ENCODE measurements at regions not wholly inside any gene's neighbourhood (a gene's known extent, or its start where the extent isn't known, plus 50 kb on each side); places are given as distances from the start of the nearest gene placed in this dataset.

DNA sequence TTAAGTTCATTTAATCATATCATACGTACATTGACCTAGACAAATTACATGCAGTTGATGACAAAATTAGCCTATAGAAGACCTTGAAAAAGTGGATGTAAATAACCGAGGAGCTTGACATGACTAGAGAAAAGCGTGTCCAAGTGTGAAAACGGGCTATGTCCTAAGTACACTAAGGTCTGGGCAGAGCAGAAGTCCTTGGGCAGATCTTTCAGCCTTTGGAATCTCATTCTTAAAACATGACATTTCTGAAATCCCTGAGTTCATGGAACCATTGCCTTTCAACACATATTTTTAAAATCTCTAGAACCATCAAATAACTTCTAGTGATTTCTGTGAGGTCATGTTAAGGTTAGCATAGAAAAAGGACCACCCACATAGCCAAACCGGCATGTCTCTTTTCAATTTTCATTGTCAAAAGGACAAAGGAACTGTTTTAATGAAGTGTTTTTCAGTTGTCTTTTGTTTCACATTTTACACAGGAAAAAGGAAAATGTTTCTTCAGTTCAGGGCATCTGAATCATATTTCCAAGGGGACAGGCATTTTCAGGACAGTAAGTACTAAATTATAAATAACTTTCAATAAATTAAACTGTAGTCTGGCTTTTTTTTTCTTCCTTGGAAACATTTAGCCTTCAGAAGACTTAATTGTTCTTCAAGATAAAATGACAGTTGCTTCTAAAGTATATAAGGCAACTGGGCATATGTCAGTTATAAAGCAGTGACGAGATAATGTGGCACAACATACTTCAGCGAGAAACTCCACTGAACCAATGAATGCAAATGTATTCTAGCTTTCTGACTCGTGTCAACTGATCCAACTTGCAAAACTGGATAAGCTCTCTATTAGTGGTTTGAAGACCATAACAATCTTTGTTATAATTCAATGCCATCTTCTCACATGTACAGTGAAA lies 416.8 kb downstream of the NFIB start:
- in situ Hi-C loops (cut with HindIII; ENCODE audit: extremely low pct_ligation_motif_present, low pct_unique_long_range_greater_than_20kb) (no loop called here), intact Hi-C loops (cut with micrococcal nuclease; ENCODE audit: unreplicated experiment) (no loop called here)
- no TSS peak for BruUV-seq (replicated peaks)
- ATAC-seq (no peak), DNase-seq (ENCODE audit: low spot score) (no peak), FAIRE-seq (no peak)
- H2AFZ ChIP-seq (ENCODE audit: low read length) = no peak overlapping the region
- no peaks in the 10 kb centered on the region for H3K4me1 ChIP-seq (ENCODE audit: insufficient read depth, low read length)
- ChIA-PET POLR2A (no interaction called here), CTCF (ENCODE audit: low intra/inter-chr PET ratio, low total read pairs) (no interaction called here)
- H4K20me1 ChIP-seq (ENCODE audit: insufficient read depth, low read length) = no peaks in the 10 kb centered on the region
- no peaks in the 10 kb centered on the region for H3K9me3 ChIP-seq (ENCODE audit: low read length)
- no peaks in the 10 kb centered on the region for H3K27me3 ChIP-seq (ENCODE audit: control insufficient read depth in 1 of 2, insufficient read depth in 2 of 2, low read length in 2 of 2)
- 9% methylated on average over 8 of the region's 8 CpGs for WGBS (ENCODE audit: low lambda C conversion rate)
- no peak overlapping the region for H3K9ac ChIP-seq (ENCODE audit: insufficient read depth, low read depth, low read length)
- H3K36me3 ChIP-seq (replicated peaks in 1 of 2; ENCODE audit: control insufficient read depth in 1 of 2, insufficient read depth in 2 of 2, low read length in 2 of 2) = no peaks in the 10 kb centered on the region
- H3K79me2 ChIP-seq (ENCODE audit: insufficient read depth, low read length) = no peaks in the 10 kb centered on the region
- no peak overlapping the region for H3K4me3 ChIP-seq (replicated peaks in 1 of 3; ENCODE audit: insufficient read depth in 1 of 3, low read depth in 2 of 3, low read length in 3 of 3)
- H3K27ac ChIP-seq (ENCODE audit: extremely low read length, insufficient read depth, low read length) = no peak overlapping the region
- TF ChIP-seq, protein P1, sequence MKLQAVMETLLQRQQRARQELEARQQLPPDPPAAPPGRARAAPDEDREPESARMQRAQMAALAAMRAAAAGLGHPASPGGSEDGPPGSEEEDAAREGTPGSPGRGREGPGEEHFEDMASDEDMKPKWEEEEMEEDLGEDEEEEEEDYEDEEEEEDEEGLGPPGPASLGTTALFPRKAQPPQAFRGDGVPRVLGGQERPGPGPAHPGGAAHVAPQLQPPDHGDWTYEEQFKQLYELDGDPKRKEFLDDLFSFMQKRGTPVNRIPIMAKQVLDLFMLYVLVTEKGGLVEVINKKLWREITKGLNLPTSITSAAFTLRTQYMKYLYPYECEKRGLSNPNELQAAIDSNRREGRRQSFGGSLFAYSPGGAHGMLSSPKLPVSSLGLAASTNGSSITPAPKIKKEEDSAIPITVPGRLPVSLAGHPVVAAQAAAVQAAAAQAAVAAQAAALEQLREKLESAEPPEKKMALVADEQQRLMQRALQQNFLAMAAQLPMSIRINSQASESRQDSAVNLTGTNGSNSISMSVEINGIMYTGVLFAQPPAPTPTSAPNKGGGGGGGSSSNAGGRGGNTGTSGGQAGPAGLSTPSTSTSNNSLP (IDR thresholded peaks at IDR 0.05; ENCODE audit: low read depth, low read length) = no peak
- TF ChIP-seq ZNF556 (CRISPR knock-in tag; IDR thresholded peaks at IDR 0.05; ENCODE audit: borderline replicate concordance) (no peak), ZMAT3 (CRISPR knock-in tag; conservative IDR thresholded peaks at IDR 0.05) (no peak), ZNF891 (CRISPR knock-in tag; IDR thresholded peaks at IDR 0.05) (no peak), ZNF605 (CRISPR knock-in tag; IDR thresholded peaks at IDR 0.05) (no peak), HNRNPL (IDR thresholded peaks at IDR 0.05; ENCODE audit: low read depth, low read length) (no peak), ZNF205 (CRISPR knock-in tag; IDR thresholded peaks at IDR 0.05) (no peak), SALL2 (CRISPR knock-in tag; IDR thresholded peaks at IDR 0.05) (no peak), KDM4B (CRISPR knock-in tag; IDR thresholded peaks at IDR 0.05) (no peak)
- H3K4me2 ChIP-seq (ENCODE audit: low read depth, low read length) = no peak overlapping the region
